HG03139 (cell line): ENCODE measurements at regions not wholly inside any gene's neighbourhood (a gene's known extent, or its start where the extent isn't known, plus 50 kb on each side); places are given as distances from the start of the nearest gene placed in this dataset.

Experiments used
- ATAC-seq: cut with Tn5 transposase; IDR thresholded peaks from one replicate; pipeline ENCODE4 v1.9.1; 2021; ENCODE audit not compliant: unreplicated experiment

GRCh38 chr13:76715075-76715474, 171.1 kb downstream of the KCTD12 start:
- ATAC-seq, result no peak

GRCh38 chr13:76713280-76713679, 172.9 kb downstream of the KCTD12 start:
- ATAC-seq, result no peak

GRCh38 chr13:76711550-76712182, 174.5 kb downstream of the KCTD12 start:
- no peak for ATAC-seq

- ATAC-seq, result no peak
These were observed 176.4 kb downstream of the KCTD12 start for GRCh38 chr13:76709851-76710250.

- ATAC-seq, result no peak
These were observed 178.0 kb downstream of the KCTD12 start for GRCh38 chr13:76708138-76708688.

GRCh38 chr13:76707360-76707759, 178.8 kb downstream of the KCTD12 start:
- no peak for ATAC-seq

GRCh38 chr13:76703621-76704288, 182.4 kb downstream of the KCTD12 start:
- no peak for ATAC-seq

- no peak for ATAC-seq
These were observed 183.0 kb downstream of the KCTD12 start for GRCh38 chr13:76703216-76703615.

GRCh38 chr13:76697288-76697687, 188.9 kb downstream of the KCTD12 start:
- no peak for ATAC-seq

- ATAC-seq, result no peak
These were observed 189.8 kb downstream of the KCTD12 start for GRCh38 chr13:76696370-76696769.

- no peak for ATAC-seq
These were observed 193.1 kb downstream of the KCTD12 start for GRCh38 chr13:76693086-76693485.

GRCh38 chr13:76692346-76692745, 193.9 kb downstream of the KCTD12 start:
- ATAC-seq, result no peak

- ATAC-seq, result no peak
These were observed 195.6 kb downstream of the KCTD12 start for GRCh38 chr13:76690611-76691010.

GRCh38 chr13:76687467-76687866, 198.7 kb downstream of the KCTD12 start:
- ATAC-seq, result no peak

GRCh38 chr13:76685938-76686337, 200.3 kb downstream of the KCTD12 start:
- no peak for ATAC-seq

- ATAC-seq, result no peak
These were observed 201.9 kb downstream of the KCTD12 start for GRCh38 chr13:76684336-76684735.

- no peak for ATAC-seq
These were observed 202.4 kb downstream of the KCTD12 start for GRCh38 chr13:76683854-76684253.

GRCh38 chr13:76683168-76683567, 203.0 kb downstream of the KCTD12 start:
- no peak for ATAC-seq

- ATAC-seq, result no peak
These were observed 206.1 kb downstream of the KCTD12 start for GRCh38 chr13:76680112-76680511.

GRCh38 chr13:76677043-76677442, 209.2 kb downstream of the KCTD12 start:
- ATAC-seq, result no peak

GRCh38 chr13:76672420-76672819, 213.8 kb downstream of the KCTD12 start:
- no peak for ATAC-seq

- no peak for ATAC-seq
These were observed 217.5 kb downstream of the KCTD12 start for GRCh38 chr13:76668716-76669115.

- no peak for ATAC-seq
These were observed 218.1 kb downstream of the KCTD12 start for GRCh38 chr13:76668141-76668540.
